Mucosa of stomach (tissue), 1 donor: ENCODE measurements at regions not wholly inside any gene's neighbourhood (a gene's known extent, or its start where the extent isn't known, plus 50 kb on each side); places are given as distances from the start of the nearest gene placed in this dataset.

ENCODE experiments used
- H3K27me3 ChIP-seq: one replicate; pipeline ENCODE4 v1.7.0; 2013; ENCODE audit warnings: mild to moderate bottlenecking, low read length; ENCODE audit not compliant: control insufficient read depth, insufficient read depth
- H3K36me3 ChIP-seq: one replicate; pipeline ENCODE4 v1.7.0; 2013; ENCODE audit warnings: low read length; ENCODE audit not compliant: control insufficient read depth, insufficient read depth
- H3K4me1 ChIP-seq: one replicate; pipeline ENCODE4 v1.7.0; 2013; ENCODE audit warnings: mild to moderate bottlenecking, low read length; ENCODE audit not compliant: control insufficient read depth, insufficient read depth
- H3K4me3 ChIP-seq: one replicate; pipeline ENCODE4 v1.7.0; 2013; ENCODE audit warnings: low read length
- H3K9ac ChIP-seq: one replicate; pipeline ENCODE4 v1.7.0; 2013; ENCODE audit warnings: mild to moderate bottlenecking, low read length, moderate library complexity
- H3K9me3 ChIP-seq: one replicate; pipeline ENCODE4 v1.7.0; 2013; ENCODE audit warnings: mild to moderate bottlenecking, low read length, moderate library complexity; ENCODE audit not compliant: control insufficient read depth
- donor health status: Pancreatic carcinoma.

- H3K27me3 ChIP-seq, result no peaks in the 10 kb centered on the region
- no peaks in the 10 kb centered on the region for H3K9me3 ChIP-seq
- H3K9ac ChIP-seq, result no peak overlapping the region
- H3K36me3 ChIP-seq, result no peaks in the 10 kb centered on the region
- no peaks in the 10 kb centered on the region for H3K4me1 ChIP-seq
- H3K4me3 ChIP-seq, result no peak overlapping the region
Measured at GRCh38 chr5:87787625-87788256, 375.0 kb upstream of the CCNH start.

GRCh38 chr5:87787086-87787485 is 374.4 kb upstream of the CCNH start:
- Histone ChIP-seq H3K4me1 (no peaks in the 10 kb centered on the region), H3K27me3 (no peaks in the 10 kb centered on the region), H3K9ac (no peak overlapping the region), H3K9me3 (no peaks in the 10 kb centered on the region), H3K36me3 (no peaks in the 10 kb centered on the region), H3K4me3 (no peak overlapping the region)

GRCh38 chr5:87786471-87786870 is 373.7 kb upstream of the CCNH start:
- Histone ChIP-seq H3K9ac (no peak overlapping the region), H3K36me3 (no peaks in the 10 kb centered on the region), H3K4me3 (no peak overlapping the region), H3K27me3 (peaks cover 5% of the 10 kb centered on the region), H3K9me3 (no peaks in the 10 kb centered on the region), H3K4me1 (no peaks in the 10 kb centered on the region)

GRCh38 chr5:87785554-87786335 is 373.0 kb upstream of the CCNH start:
- Histone ChIP-seq H3K9ac (no peak overlapping the region), H3K27me3 (peaks cover 5% of the 10 kb centered on the region), H3K9me3 (no peaks in the 10 kb centered on the region), H3K4me3 (no peak overlapping the region), H3K36me3 (no peaks in the 10 kb centered on the region), H3K4me1 (no peaks in the 10 kb centered on the region)

GRCh38 chr5:87784879-87785495 is 372.3 kb upstream of the CCNH start:
- Histone ChIP-seq H3K9me3 (no peaks in the 10 kb centered on the region), H3K4me1 (no peaks in the 10 kb centered on the region), H3K9ac (no peak overlapping the region), H3K27me3 (peaks cover 5% of the 10 kb centered on the region), H3K4me3 (no peak overlapping the region), H3K36me3 (no peaks in the 10 kb centered on the region)

GRCh38 chr5:87784311-87784710 is 371.6 kb upstream of the CCNH start:
- Histone ChIP-seq H3K9ac (no peak overlapping the region), H3K4me1 (no peaks in the 10 kb centered on the region), H3K9me3 (no peaks in the 10 kb centered on the region), H3K36me3 (no peaks in the 10 kb centered on the region), H3K27me3 (peaks cover 5% of the 10 kb centered on the region), H3K4me3 (no peak overlapping the region)

- H3K4me1 ChIP-seq, result no peaks in the 10 kb centered on the region
- H3K4me3 ChIP-seq, result no peak overlapping the region
- H3K36me3 ChIP-seq, result no peaks in the 10 kb centered on the region
- peaks cover 5% of the 10 kb centered on the region for H3K27me3 ChIP-seq
- H3K9ac ChIP-seq, result no peak overlapping the region
- no peaks in the 10 kb centered on the region for H3K9me3 ChIP-seq
Measured at GRCh38 chr5:87782916-87783315, 370.2 kb upstream of the CCNH start.

GRCh38 chr5:87781976-87782375 is 369.2 kb upstream of the CCNH start:
- no peak overlapping the region for H3K4me3 ChIP-seq
- peaks cover 5% of the 10 kb centered on the region for H3K27me3 ChIP-seq
- H3K9ac ChIP-seq, result no peak overlapping the region

GRCh38 chr5:87780831-87781760 is 368.4 kb upstream of the CCNH start:
- Histone ChIP-seq H3K9ac (no peak overlapping the region), H3K36me3 (no peaks in the 10 kb centered on the region), H3K4me1 (no peaks in the 10 kb centered on the region), H3K27me3 (peaks cover 5% of the 10 kb centered on the region), H3K4me3 (no peak overlapping the region), H3K9me3 (no peaks in the 10 kb centered on the region)

More at GRCh38 chr5:87781976-87782375, 369.2 kb upstream of the CCNH start:
- Histone ChIP-seq H3K4me1 (no peaks in the 10 kb centered on the region), H3K36me3 (no peaks in the 10 kb centered on the region), H3K9me3 (no peaks in the 10 kb centered on the region)

- Histone ChIP-seq H3K4me3 (no peak overlapping the region), H3K36me3 (no peaks in the 10 kb centered on the region), H3K27me3 (peaks cover 5% of the 10 kb centered on the region), H3K4me1 (no peaks in the 10 kb centered on the region), H3K9ac (no peak overlapping the region), H3K9me3 (no peaks in the 10 kb centered on the region)
Measured at GRCh38 chr5:87778876-87779275, 366.1 kb upstream of the CCNH start.

GRCh38 chr5:87777877-87778276 is 365.1 kb upstream of the CCNH start:
- peaks cover 5% of the 10 kb centered on the region for H3K27me3 ChIP-seq
- H3K36me3 ChIP-seq, result no peaks in the 10 kb centered on the region
- no peaks in the 10 kb centered on the region for H3K4me1 ChIP-seq
- no peak overlapping the region for H3K4me3 ChIP-seq
- H3K9me3 ChIP-seq, result no peaks in the 10 kb centered on the region
- no peak overlapping the region for H3K9ac ChIP-seq
